MCF 10A (cell line): ENCODE measurements at regions not wholly inside any gene's neighbourhood (a gene's known extent, or its start where the extent isn't known, plus 50 kb on each side); places are given as distances from the start of the nearest gene placed in this dataset.

Experiments used
- BruUV-seq: library from RNA; stranded (reverse); fragments of 400-500 nt; replicated peaks from 2 replicates; lab custom pipeline; 2021; lab: Mats Ljungman, UMichigan
- CTCF ChIA-PET: fragments of 300-600 bp; sonication (Branson Sonifier 250); formaldehyde crosslinking; extraction: SDS; loops from one replicate; lab custom pipeline; 2021; ENCODE audit warnings: antibody characterized with exemption, inconsistent platforms; lab: Yijun Ruan, JAX
- POLR2A ChIA-PET: fragments of 300-600, 350-650 bp; sonication (Branson Sonifier 250); formaldehyde crosslinking; extraction: SDS; loops from one replicate; lab custom pipeline; 2020; ENCODE audit warnings: antibody characterized with exemption, inconsistent platforms; lab: Yijun Ruan, JAX
- DNase-seq: peaks from one replicate; pipeline ENCODE4 v3.0.0-alpha.2; 2018; ENCODE audit not compliant: unreplicated experiment
- H3K27ac Mint-ChIP-seq: one replicate; pipeline ENCODE4 v1.8.0; 2022; ENCODE audit warnings: mild to moderate bottlenecking, low read depth, mixed read lengths; ENCODE audit not compliant: unreplicated experiment
- H3K27me3 Mint-ChIP-seq: one replicate; pipeline ENCODE4 v1.8.0; 2022; ENCODE audit warnings: mixed read lengths; ENCODE audit not compliant: insufficient read depth, unreplicated experiment
- H3K36me3 Mint-ChIP-seq: one replicate; pipeline ENCODE4 v1.8.0; 2022; ENCODE audit warnings: mild to moderate bottlenecking, moderate library complexity, mixed read lengths; ENCODE audit not compliant: insufficient read depth, unreplicated experiment
- H3K4me1 Mint-ChIP-seq: one replicate; pipeline ENCODE4 v1.8.0; 2022; ENCODE audit warnings: mixed read lengths; ENCODE audit not compliant: insufficient read depth, unreplicated experiment
- H3K4me3 Mint-ChIP-seq: one replicate; pipeline ENCODE4 v1.8.0; 2022; ENCODE audit warnings: mild to moderate bottlenecking, moderate library complexity, mixed read lengths; ENCODE audit not compliant: unreplicated experiment
- H3K9me3 Mint-ChIP-seq: one replicate; pipeline ENCODE4 v1.8.0; 2022; ENCODE audit warnings: mixed read lengths; ENCODE audit not compliant: unreplicated experiment
- CTCF ChIP-seq: fragments of 200-600 bp; IDR thresholded peaks from one replicate; pipeline ENCODE4 v1.8.0; 2022; ENCODE audit warnings: antibody characterized with exemption, mild to moderate bottlenecking; ENCODE audit not compliant: unreplicated experiment
- intact Hi-C: fragments of 100-400 bp; cut with micrococcal nuclease; formaldehyde crosslinking; loops from 2 replicates; pipeline ENCODE4 v1.14.1; 2022

- CTCF ChIA-PET: interaction anchor here (0.5 kb wide), 1 partner anchor 687 kb away, joined by 5 read pairs; no protein-coding TSS in a partner anchor
- Mint-ChIP-seq H3K27ac (no peak overlapping the region), H3K27me3 (peaks cover 99% of the 10 kb centered on the region), H3K36me3 (no peaks in the 10 kb centered on the region), H3K4me1 (no peaks in the 10 kb centered on the region), H3K4me3 (no peak overlapping the region), H3K9me3 (no peaks in the 10 kb centered on the region)
- BruUV-seq: no TSS peak
- TF ChIP-seq CTCF: no peak
- POLR2A ChIA-PET: no interaction called here
- DNase-seq: no peak
- intact Hi-C loops: no loop called here
Measured at GRCh38 chr3:146894406-146894805, 289.3 kb upstream of the PLSCR5 start.

GRCh38 chr3:146892041-146892440 is 286.9 kb upstream of the PLSCR5 start:
- Mint-ChIP-seq H3K4me3 (no peak overlapping the region), H3K4me1 (no peaks in the 10 kb centered on the region), H3K9me3 (no peaks in the 10 kb centered on the region), H3K36me3 (no peaks in the 10 kb centered on the region), H3K27ac (no peak overlapping the region), H3K27me3 (peaks cover 91% of the 10 kb centered on the region)
- POLR2A ChIA-PET: no interaction called here
- TF ChIP-seq CTCF: no peak
- CTCF ChIA-PET: no interaction called here
- DNase-seq: no peak
- no TSS peak for BruUV-seq
- intact Hi-C loops: no loop called here

- Mint-ChIP-seq H3K27ac (no peak overlapping the region), H3K9me3 (no peaks in the 10 kb centered on the region)
Measured at GRCh38 chr3:146889626-146890025, 284.5 kb upstream of the PLSCR5 start.

GRCh38 chr3:146888176-146888575 is 283.0 kb upstream of the PLSCR5 start:
- TF ChIP-seq CTCF: no peak
- Mint-ChIP-seq H3K27ac (no peak overlapping the region), H3K27me3 (peaks cover 87% of the 10 kb centered on the region), H3K4me3 (no peak overlapping the region), H3K4me1 (no peaks in the 10 kb centered on the region), H3K9me3 (no peaks in the 10 kb centered on the region), H3K36me3 (no peaks in the 10 kb centered on the region)
- BruUV-seq: no TSS peak
- intact Hi-C loops: no loop called here
- no peak for DNase-seq
- ChIA-PET CTCF (no interaction called here), POLR2A (no interaction called here)

More at GRCh38 chr3:146889626-146890025, 284.5 kb upstream of the PLSCR5 start:
- ChIA-PET POLR2A (no interaction called here), CTCF (interaction anchor here (0.6 kb wide), 2 partner anchors 431 to 1811 kb away, joined by 3 to 4 read pairs; no protein-coding TSS in a partner anchor)
- no peak for DNase-seq
- Mint-ChIP-seq H3K27me3 (peaks cover 87% of the 10 kb centered on the region), H3K4me3 (no peak overlapping the region), H3K36me3 (no peaks in the 10 kb centered on the region), H3K4me1 (no peaks in the 10 kb centered on the region)
- intact Hi-C loops: no loop called here
- BruUV-seq: no TSS peak
- TF ChIP-seq CTCF: no peak
